HL-60/S4 treated with phorbol 12-myristate 13-acetate at 8.2 ng/mL for 4 days and 3 days (cell line): ENCODE measurements at regions not wholly inside any gene's neighbourhood (a gene's known extent, or its start where the extent isn't known, plus 50 kb on each side); places are given as distances from the start of the nearest gene placed in this dataset.
"Not testable (repeated sequence)": the region's sequence is repeated elsewhere in the genome, so short reads cannot be mapped to it uniquely, and the experiment has no call there.

Experiments used
- in situ Hi-C: fragments of 300-500 bp; cut with MboI; formaldehyde crosslinking; loops from 2 replicates; pipeline ENCODE4 v1.15.0; 2022; ENCODE audit warnings: low sequenced_read_pairs

DNA sequence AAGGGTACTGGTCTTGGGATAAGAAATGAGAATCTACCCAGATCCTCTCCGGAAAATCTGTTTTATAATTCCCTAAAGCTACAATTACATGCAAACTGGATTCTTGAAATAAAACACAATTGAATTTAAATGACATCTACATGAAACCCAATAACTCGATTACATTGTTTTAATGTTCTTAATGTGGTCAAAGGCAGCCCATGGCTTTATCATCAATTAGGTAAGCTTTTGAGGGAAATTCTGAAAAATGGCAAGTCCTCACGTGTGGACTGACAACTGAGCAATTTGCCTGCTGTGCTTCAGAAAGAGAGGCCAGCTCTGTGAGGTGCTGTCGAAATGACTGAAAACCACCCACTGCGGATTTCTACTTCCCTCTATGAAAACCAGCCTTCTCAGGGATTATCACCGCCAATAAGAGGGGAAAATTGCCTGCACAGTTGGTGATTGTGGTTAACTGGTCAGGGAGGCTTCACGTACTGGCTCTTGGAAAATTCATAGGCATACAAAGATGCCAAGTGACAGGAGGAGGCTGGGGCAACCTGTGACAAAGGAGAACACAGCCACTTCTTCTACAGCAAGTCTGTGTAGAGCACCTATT is 200.8 kb upstream of the SLCO3A1 start:
- in situ Hi-C loops = no loop called here

GRCh38 chr15:91655563-91656290 is 197.8 kb upstream of the SLCO3A1 start:
- in situ Hi-C loops = not testable (repeated sequence)

- in situ Hi-C loops = no loop called here
These were observed 193.3 kb upstream of the SLCO3A1 start for GRCh38 chr15:91660174-91660649.

DNA sequence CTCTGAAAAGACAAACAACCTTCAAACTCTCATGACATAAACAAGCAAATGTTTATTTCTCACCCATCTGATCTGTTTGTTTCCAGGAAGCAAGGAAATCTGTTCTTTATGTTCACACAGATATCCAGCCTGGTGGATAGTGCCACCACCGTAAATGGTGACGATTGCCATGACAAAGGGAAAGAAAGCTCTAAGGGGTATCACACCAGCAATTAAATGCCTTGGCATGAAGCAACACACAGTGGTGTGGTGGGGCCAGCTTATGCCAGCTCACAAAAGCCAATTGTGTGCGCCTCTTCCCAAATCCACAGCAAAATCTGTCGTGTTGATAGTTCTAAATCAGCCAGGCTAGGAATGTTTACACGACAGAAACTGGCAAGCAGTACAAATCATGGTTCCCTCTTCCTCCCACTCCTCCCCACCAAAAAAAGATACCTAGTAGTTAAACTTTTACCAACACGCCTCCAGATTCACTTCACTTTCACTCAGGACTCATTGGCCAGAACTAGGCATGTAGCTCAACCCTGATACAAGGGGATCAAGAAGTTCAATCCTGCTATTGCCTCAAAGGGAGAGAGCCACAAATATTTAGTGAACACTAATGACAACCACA is 189.2 kb upstream of the SLCO3A1 start:
- in situ Hi-C loops = no loop called here

DNA sequence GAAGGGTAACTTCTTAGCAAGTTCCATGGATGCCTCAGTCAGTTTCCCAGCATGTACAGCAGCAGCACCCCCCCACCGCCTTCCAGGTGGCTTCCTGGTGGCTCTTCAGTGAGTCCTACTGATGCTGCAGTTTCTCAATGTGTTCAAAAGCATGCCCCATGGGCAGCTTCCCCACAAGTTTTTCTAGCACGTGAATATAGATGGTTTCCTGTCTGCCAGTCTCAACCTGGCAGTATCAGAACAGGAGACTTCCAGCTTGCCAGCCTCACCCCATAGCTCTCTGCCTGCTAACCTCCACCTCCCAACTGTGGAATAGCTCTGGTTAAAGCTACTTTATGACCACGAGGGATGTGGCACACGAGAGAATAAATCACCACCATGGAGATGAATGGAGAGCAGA is 188.3 kb upstream of the SLCO3A1 start:
- in situ Hi-C loops = no loop called here

- in situ Hi-C loops = no loop called here
These were observed 185.1 kb upstream of the SLCO3A1 start for GRCh38 chr15:91668370-91668769.

DNA sequence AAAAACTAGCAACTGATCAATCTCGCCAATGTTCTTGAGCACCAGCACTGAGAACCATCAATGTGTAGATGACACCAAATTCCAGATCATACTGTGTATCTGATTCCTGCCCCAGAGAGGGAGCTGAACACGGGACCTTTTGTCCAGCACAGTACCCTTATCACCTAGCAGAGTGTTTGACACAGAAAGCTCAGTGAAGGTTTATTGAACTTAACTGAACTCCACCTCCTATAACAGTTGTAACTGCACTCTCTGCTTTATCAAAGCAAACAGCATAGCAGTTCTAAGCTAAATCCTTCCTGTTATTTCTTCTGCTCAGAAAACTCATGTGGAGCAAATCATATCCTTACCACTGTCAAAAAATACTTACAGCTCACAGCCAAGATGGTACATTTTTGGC is 183.4 kb upstream of the SLCO3A1 start:
- in situ Hi-C loops = no loop called here

GRCh38 chr15:91678003-91678402 is 175.5 kb upstream of the SLCO3A1 start:
- in situ Hi-C loops = no loop called here

DNA sequence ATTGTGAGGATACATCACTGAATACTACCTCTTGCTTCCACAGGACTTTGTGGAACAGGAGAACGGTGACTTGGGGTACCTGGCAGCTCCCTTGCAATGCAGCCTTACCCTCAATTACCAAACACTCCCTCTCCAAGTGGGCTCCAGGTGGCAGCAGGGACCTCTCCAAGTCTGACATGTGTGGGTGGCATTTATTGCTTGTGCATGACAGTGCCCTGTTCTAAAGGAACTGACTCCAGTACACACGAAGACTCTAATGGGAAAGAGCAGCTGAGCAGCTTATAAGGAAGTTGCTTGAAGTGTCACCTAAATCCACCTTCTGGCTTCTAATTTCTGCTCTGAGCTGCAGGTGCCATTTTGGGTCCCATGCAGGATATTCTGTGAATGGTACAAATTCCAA is 174.1 kb upstream of the SLCO3A1 start:
- in situ Hi-C loops = no loop called here

DNA sequence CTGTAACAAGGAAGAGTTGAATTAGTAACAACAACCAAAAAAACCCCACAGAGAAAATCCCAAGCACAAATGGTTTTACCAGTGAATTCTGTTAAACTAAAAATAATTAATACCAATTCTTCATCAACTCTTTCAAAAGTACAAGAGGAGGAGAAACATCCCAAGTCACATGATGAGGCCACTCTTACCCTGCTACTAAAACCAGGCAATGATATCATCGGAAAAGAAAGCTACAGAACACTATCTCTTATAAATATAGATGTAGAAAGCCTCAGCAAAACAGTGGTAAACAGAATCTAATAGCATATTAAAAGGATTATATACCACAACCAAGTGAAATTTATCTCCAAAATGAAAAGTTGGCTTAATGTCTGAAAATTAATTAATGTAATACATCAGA is 168.1 kb upstream of the SLCO3A1 start:
- in situ Hi-C loops = no loop called here

DNA sequence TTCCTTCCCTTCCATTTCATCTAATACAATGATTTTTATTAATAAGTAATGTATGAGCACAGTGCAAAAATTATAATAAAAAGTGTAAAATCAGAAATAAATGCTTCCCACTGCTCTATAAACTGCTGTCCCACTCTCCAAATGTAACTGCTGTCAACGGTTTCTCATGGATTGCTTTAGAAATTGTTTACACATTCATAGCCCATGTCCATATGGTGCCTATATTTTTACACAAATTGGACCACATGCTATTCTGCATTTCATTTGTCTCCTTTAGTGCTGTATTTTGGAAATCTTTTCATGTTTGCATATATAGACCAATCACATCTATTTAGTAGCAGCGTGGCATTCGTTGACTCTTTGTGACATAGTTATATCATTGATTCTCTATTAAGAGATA is 164.7 kb upstream of the SLCO3A1 start:
- in situ Hi-C loops = no loop called here

DNA sequence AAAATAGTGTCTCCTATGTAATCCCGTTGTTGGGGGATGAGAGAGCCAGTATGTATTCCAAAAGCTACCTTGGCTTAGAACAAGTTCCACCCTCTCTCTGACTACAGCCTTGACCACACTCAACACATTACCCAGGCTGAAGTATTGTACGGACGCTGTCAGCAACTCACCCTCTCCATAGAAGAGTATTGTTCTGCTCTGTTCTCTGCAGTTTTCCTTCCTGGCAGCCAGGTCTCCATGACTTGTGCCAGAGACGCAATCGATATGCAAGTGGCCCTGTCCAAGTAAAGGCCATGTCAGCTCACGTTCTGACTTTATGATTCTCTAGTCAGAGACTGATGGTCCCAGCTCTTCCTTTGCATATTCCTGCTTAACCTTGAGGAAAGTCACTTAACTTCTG is 164.1 kb upstream of the SLCO3A1 start:
- in situ Hi-C loops = no loop called here

GRCh38 chr15:91692596-91692995 is 160.9 kb upstream of the SLCO3A1 start:
- in situ Hi-C loops = no loop called here

- in situ Hi-C loops = no loop called here
These were observed 159.2 kb upstream of the SLCO3A1 start for GRCh38 chr15:91694131-91694830.

DNA sequence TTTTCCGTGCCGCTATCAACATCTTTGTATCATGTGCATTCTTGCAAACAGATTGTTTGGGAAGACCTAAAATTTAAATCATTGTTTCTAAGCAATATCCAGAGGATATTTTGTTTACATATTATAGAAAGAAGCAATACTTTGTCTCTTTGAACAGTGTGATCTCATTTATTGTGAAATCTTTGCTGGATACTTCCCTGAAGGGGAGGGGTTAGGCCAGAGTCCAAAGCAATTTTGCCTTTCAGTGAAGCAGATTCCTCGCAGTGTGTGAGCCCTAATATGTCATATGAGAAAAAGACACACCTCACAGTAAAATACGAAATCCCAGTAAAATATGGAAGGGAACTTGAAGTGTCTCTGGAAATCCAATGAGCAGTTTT is 158.7 kb upstream of the SLCO3A1 start:
- in situ Hi-C loops = no loop called here

DNA sequence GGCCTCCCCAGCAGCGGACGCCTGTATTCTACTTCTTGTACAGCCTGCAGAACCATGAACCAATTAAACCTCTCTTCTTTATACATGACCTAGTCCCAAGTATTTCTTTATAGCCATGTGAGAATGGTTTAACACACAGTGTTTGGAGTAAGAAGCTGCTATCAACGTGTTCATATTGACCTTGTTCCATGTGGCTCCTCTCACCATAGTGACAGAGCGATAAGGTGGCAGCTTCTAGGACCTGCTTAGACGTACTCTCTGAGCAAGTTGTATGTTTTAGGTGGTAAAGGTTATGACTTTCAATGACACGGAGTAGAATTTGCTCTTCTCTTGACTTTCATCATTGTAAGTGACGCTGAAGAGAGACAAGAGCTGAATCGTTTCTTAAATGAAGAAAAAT is 157.7 kb upstream of the SLCO3A1 start:
- in situ Hi-C loops = no loop called here

- in situ Hi-C loops = no loop called here
These were observed 156.5 kb upstream of the SLCO3A1 start for GRCh38 chr15:91696981-91697380.

DNA sequence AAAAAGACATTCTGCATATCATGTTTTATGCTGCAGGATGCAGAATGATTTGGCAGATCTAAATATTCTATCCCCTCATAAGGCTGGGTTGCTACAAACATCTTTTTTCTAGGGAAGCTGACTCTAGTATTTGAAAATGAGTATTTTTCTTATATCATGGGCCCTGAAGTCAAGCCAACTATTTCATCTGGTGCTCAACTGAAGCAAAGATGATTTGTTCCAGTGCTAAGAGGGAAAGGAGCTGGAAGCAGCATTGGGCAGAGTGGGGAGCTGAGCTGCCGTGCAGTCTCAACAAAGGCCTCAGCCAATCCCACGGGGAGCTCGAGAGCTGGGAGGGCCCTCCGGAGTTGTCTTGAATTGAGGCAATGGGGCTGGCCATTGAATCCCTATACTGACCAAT is 155.3 kb upstream of the SLCO3A1 start:
- in situ Hi-C loops = no loop called here

DNA sequence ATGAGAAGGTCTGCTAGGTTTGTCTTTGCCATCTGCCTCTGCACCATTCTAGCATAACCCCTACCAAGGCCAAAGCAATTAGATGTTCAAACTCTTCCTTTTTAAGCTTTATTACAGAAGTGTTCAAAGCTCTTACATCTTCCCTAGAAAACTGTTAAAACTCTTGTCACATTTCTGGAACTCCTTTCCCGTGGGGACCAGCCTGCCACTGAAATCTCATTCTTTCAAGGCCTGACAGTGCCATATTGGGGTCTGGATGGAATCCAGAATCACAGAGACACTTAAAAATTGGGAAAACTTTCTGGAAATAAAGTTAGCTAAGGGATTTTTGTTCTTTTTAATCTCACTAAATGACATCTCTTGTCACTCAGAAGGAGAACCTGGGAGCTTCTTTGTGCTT is 153.8 kb upstream of the SLCO3A1 start:
- in situ Hi-C loops = loop anchor here (10.0 kb wide), 1 partner anchor 385 kb away; no protein-coding TSS in a partner anchor

GRCh38 chr15:91703274-91703673 is 150.2 kb upstream of the SLCO3A1 start:
- in situ Hi-C loops = loop anchor here (10.0 kb wide), 1 partner anchor 382 kb away; no protein-coding TSS in a partner anchor

DNA sequence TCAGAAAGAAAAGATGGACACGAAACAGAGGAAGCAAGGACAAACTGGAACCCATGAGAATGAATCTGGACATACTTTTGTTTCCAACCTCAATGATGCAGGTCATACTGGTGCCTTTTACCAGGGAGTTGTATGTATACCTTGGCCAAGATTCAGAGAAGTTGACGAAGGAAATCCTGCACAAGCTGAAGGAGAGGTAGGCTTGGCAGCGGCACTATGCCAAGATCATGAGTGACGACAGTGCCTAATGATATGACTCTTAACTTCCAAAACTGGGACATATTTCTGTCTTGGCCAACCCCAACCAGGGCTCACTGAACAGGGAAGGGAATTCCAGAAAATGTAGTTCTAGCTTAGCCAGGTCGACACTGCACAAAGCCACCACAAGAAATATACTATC is 149.2 kb upstream of the SLCO3A1 start:
- in situ Hi-C loops = loop anchor here (10.0 kb wide), 1 partner anchor 380 kb away; no protein-coding TSS in a partner anchor
